ENCODE measurements at regions not wholly inside any gene's neighbourhood (a gene's known extent, or its start where the extent isn't known, plus 50 kb on each side); places are given as distances from the start of the nearest gene placed in this dataset.

DNA sequence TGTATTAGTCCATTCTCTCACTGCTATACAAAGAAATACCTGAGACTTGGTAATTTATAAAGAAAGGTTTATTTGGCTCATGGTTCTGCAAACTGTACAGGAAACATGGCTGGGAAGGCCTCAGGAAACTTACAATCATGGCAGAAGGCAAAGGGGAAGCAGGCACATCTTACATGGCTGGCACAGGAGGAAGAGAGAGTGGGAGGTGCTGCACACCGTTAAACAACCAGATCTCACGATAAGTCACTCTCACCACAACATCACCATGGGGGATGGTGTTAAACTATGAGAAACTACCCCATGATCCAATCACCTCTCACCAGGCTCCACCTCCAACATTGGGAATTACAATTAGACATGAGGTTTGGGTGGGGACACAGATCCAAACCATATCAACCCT, 191.8 kb upstream of the PLXNC1 start:
- no peaks in the 10 kb centered on the region for H3K4me1 ChIP-seq
- intact Hi-C loops (cut with DNase I; ENCODE audit: low total_unique reads), result no loop called here
- TF ChIP-seq, protein P1, sequence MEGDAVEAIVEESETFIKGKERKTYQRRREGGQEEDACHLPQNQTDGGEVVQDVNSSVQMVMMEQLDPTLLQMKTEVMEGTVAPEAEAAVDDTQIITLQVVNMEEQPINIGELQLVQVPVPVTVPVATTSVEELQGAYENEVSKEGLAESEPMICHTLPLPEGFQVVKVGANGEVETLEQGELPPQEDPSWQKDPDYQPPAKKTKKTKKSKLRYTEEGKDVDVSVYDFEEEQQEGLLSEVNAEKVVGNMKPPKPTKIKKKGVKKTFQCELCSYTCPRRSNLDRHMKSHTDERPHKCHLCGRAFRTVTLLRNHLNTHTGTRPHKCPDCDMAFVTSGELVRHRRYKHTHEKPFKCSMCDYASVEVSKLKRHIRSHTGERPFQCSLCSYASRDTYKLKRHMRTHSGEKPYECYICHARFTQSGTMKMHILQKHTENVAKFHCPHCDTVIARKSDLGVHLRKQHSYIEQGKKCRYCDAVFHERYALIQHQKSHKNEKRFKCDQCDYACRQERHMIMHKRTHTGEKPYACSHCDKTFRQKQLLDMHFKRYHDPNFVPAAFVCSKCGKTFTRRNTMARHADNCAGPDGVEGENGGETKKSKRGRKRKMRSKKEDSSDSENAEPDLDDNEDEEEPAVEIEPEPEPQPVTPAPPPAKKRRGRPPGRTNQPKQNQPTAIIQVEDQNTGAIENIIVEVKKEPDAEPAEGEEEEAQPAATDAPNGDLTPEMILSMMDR (IDR thresholded peaks at IDR 0.05), result no peak
- no peak for TF ChIP-seq POLR2A (IDR thresholded peaks at IDR 0.05)
- H3K27ac ChIP-seq, result no peak overlapping the region
- 79 to 95% methylated on average over 2 of the region's 2 CpGs for WGBS, 2 donors
- H3K27me3 ChIP-seq, result no peaks in the 10 kb centered on the region
- H3K36me3 ChIP-seq (ENCODE audit: low read depth, missing control alignments), result no peaks in the 10 kb centered on the region
- DNase-seq, result no peak
- no peak overlapping the region for H3K4me3 ChIP-seq
- no peaks in the 10 kb centered on the region for H3K9me3 ChIP-seq

DNA sequence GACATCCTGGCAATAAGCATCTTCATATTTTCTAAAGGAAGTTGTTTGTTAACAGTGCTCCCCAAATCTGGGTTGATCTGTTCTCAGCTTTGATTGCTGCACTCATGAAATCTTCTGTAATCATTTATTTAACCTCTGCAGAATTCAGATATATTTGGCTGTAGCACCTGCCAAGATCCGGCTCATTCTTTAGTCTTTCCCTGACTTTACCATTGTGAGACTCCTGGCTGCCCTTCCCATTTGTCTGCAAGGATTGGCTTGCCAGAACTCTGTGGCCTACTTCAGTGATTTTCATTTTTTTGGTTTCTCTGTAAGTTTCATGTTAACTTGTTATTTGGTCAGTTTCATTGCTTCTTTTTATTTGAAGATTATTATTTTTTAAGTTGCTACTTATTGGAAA, 191.2 kb upstream of the PLXNC1 start:
- DNase-seq, result no peak
- TF ChIP-seq, protein P1 (IDR thresholded peaks at IDR 0.05), result no peak
- no peak for TF ChIP-seq POLR2A (IDR thresholded peaks at IDR 0.05)
- H3K4me3 ChIP-seq, result no peak overlapping the region
- no peaks in the 10 kb centered on the region for H3K4me1 ChIP-seq
- no peaks in the 10 kb centered on the region for H3K36me3 ChIP-seq (ENCODE audit: low read depth, missing control alignments)
- intact Hi-C loops (cut with DNase I; ENCODE audit: low total_unique reads), result no loop called here
- WGBS, 2 donors, result 41 to 71% methylated on average over 1 of the region's 1 CpG
- no peaks in the 10 kb centered on the region for H3K27me3 ChIP-seq
- H3K27ac ChIP-seq, result no peak overlapping the region
- H3K9me3 ChIP-seq, result no peaks in the 10 kb centered on the region

DNA sequence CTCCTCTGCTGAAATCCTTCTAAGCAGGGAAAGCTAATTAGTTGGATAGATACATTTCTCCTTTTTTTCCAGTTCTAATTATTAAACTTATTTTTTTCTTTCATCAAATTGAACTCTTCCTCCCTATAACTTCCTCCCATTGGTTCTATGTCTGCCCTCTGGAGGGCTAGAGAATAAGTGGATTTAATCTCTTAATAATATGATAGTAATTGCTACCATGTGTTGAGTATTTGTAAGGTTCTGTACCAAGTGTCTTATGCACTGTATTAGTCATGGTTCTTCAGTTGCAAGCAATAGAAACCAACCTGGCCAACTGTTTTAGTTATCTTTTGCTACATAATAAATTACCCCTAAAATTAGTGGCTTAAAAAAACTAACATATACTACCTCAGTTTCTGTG, 190.5 kb upstream of the PLXNC1 start:
- Histone ChIP-seq H3K27me3 (no peaks in the 10 kb centered on the region), H3K36me3 (ENCODE audit: low read depth, missing control alignments) (no peaks in the 10 kb centered on the region), H3K4me1 (no peaks in the 10 kb centered on the region), H3K4me3 (no peak overlapping the region), H3K9me3 (no peaks in the 10 kb centered on the region), H3K27ac (no peak overlapping the region)
- no peak for TF ChIP-seq POLR2A (IDR thresholded peaks at IDR 0.05)
- TF ChIP-seq, protein P1 (IDR thresholded peaks at IDR 0.05), result no peak
- DNase-seq, result no peak
- intact Hi-C loops (cut with DNase I; ENCODE audit: low total_unique reads), result no loop called here

DNA sequence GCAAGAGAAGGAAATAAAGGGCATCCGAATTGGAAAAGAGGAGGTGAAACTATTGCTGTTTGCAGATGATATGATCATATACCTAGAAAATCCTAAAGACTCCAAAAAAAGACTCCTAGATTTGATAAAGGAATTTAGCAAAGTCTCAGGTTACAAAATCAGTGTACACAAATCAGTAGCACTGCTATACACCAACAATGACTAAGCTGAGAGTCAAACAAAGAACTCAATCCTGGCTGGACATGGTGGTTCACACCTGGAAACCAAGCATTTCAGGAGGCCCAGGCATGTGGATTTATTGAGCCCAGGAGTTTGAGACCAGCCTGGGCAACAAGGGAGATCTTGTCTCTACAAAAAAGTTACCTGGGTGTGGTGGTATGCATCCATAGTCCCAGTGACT, 188.7 kb upstream of the PLXNC1 start:
- TF ChIP-seq POLR2A (IDR thresholded peaks at IDR 0.05), result no peak
- TF ChIP-seq, protein P1 (IDR thresholded peaks at IDR 0.05), result no peak
- H3K27me3 ChIP-seq, result no peaks in the 10 kb centered on the region
- H3K4me3 ChIP-seq, result no peak overlapping the region
- H3K27ac ChIP-seq, result no peak overlapping the region
- no peak for DNase-seq
- no peaks in the 10 kb centered on the region for H3K9me3 ChIP-seq
- H3K36me3 ChIP-seq (ENCODE audit: low read depth, missing control alignments), result no peaks in the 10 kb centered on the region
- WGBS, 2 donors, result 90 to 94% methylated on average over 1 of the region's 1 CpG
- no peaks in the 10 kb centered on the region for H3K4me1 ChIP-seq
- intact Hi-C loops (cut with DNase I; ENCODE audit: low total_unique reads), result no loop called here

DNA sequence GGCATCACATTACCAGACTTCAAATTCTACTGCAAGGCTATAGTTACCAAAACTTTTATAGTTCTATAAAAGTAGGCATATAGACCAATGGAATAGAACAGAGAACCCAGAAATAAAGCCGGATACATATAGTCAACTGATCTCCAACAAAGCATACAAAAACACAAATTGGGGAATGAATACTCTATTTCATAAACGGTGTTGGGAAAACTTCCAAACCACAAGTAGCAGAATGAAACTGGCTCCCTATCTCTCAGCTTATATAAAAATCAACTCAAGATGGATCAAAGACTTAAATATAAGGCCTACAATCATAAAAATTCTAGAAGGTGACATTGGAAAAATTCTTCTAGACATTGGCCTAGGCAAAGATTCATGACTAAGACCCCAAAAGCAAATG, 187.9 kb upstream of the PLXNC1 start:
- intact Hi-C loops (cut with DNase I; ENCODE audit: low total_unique reads), result no loop called here
- no peaks in the 10 kb centered on the region for H3K4me1 ChIP-seq
- H3K36me3 ChIP-seq (ENCODE audit: low read depth, missing control alignments), result no peaks in the 10 kb centered on the region
- DNase-seq, result no peak
- 44 to 84% methylated on average over 2 of the region's 2 CpGs for WGBS, 2 donors
- no peak overlapping the region for H3K4me3 ChIP-seq
- no peaks in the 10 kb centered on the region for H3K27me3 ChIP-seq
- H3K27ac ChIP-seq, result no peak overlapping the region
- TF ChIP-seq POLR2A (IDR thresholded peaks at IDR 0.05), result no peak
- TF ChIP-seq, protein P1 (IDR thresholded peaks at IDR 0.05), result no peak
- H3K9me3 ChIP-seq, result no peaks in the 10 kb centered on the region
